Epithelial cell of proximal tubule (primary cell): ENCODE measurements at regions not wholly inside any gene's neighbourhood (a gene's known extent, or its start where the extent isn't known, plus 50 kb on each side); places are given as distances from the start of the nearest gene placed in this dataset.
A peak's percentile ranks its signal among the peaks of the same experiment; 100 is the strongest.
"Not testable (repeated sequence)": the region's sequence is repeated elsewhere in the genome, so short reads cannot be mapped to it uniquely, and the experiment has no call there.

Source experiments
- DNase-seq: peaks from one replicate; pipeline ENCODE4 v3.0.0-alpha.2; 2011; ENCODE audit warnings: low read depth
- H3K4me3 ChIP-seq: 2 replicates; pipeline ENCODE4 v1.5.1; 2011; ENCODE audit warnings: low read depth, mild to moderate bottlenecking, low read length
- CTCF ChIP-seq: conservative IDR thresholded peaks from 2 replicates; pipeline ENCODE4 v1.5.1; 2012; ENCODE audit warnings: low read depth, mild to moderate bottlenecking, low read length

- no peak for TF ChIP-seq CTCF
- DNase-seq: no peak
- no peak overlapping the region for H3K4me3 ChIP-seq
These were observed 189.3 kb upstream of the SLC35B3 start for GRCh38 chr6:8624665-8625064.

GRCh38 chr6:8623441-8623840 is 188.1 kb upstream of the SLC35B3 start:
- DNase-seq: no peak
- no peak for TF ChIP-seq CTCF
- no peak overlapping the region for H3K4me3 ChIP-seq

GRCh38 chr6:8619853-8620252 is 184.5 kb upstream of the SLC35B3 start:
- no peak for DNase-seq
- no peak overlapping the region for H3K4me3 ChIP-seq
- TF ChIP-seq CTCF: no peak

GRCh38 chr6:8619408-8619807 is 184.1 kb upstream of the SLC35B3 start:
- not testable (repeated sequence) for DNase-seq, H3K4me3 ChIP-seq

- TF ChIP-seq CTCF: no peak
- DNase-seq: no peak
- no peak overlapping the region for H3K4me3 ChIP-seq
These were observed 173.4 kb upstream of the SLC35B3 start for GRCh38 chr6:8608737-8609136.

- no peak overlapping the region for H3K4me3 ChIP-seq
- no peak for DNase-seq
- TF ChIP-seq CTCF: peak; percentile 53
These were observed 154.8 kb upstream of the SLC35B3 start for GRCh38 chr6:8589941-8590729.

- DNase-seq: no peak
- H3K4me3 ChIP-seq: no peak overlapping the region
- no peak for TF ChIP-seq CTCF
These were observed 152.8 kb upstream of the SLC35B3 start for GRCh38 chr6:8588176-8588575.
